ENCODE measurements at regions not wholly inside any gene's neighbourhood (a gene's known extent, or its start where the extent isn't known, plus 50 kb on each side); places are given as distances from the start of the nearest gene placed in this dataset.

DNA sequence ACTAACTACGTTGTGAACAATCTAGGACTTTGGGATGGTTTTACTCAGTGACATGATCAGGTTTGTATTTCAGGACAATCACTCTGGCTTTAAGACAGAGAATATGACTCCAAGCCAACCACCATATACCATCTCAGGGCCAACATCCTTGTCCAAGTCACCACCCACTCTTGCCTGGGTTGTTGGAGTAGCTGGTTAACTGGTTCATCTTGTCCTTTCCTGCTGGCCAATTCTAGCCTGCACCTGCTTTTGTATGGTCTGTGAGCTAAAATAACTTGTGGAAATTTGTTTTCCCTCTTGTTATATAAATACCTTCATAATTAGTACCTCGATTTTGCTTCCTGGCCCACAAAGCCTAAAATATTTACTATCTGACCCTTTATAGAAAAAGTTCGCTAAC, 306.8 kb upstream of the STT3B start:
- no peak overlapping the region for H3K9ac ChIP-seq (replicated peaks; ENCODE audit: extremely low read depth, insufficient read depth, low read length)
- H3K27me3 ChIP-seq (ENCODE audit: control insufficient read depth in 2 of 2, insufficient read depth in 2 of 2, low read length in 2 of 2), result no peaks in the 10 kb centered on the region
- no peak overlapping the region for H3K27ac ChIP-seq (ENCODE audit: insufficient read depth, low read depth, low read length)
- no TSS peak for BruUV-seq (replicated peaks)
- H3K4me3 ChIP-seq (replicated peaks in 1 of 3; ENCODE audit: insufficient read depth in 1 of 3, low read depth in 1 of 3, low read length in 3 of 3), result no peak overlapping the region
- dilution Hi-C loops (cut with MboI; ENCODE audit: extremely low pct_ligation_motif_present, low sequenced_read_pairs), result no loop called here
- H3K36me3 ChIP-seq (ENCODE audit: control insufficient read depth in 2 of 2, extremely low read depth in 1 of 2, insufficient read depth in 2 of 2, low read length in 2 of 2), result no peaks in the 10 kb centered on the region
- H4K20me1 ChIP-seq (replicated peaks; ENCODE audit: control insufficient read depth, extremely low read depth, insufficient read depth, low read length), result no peaks in the 10 kb centered on the region
- H3K9me3 ChIP-seq (replicated peaks; ENCODE audit: control insufficient read depth, insufficient read depth, low read length), result no peaks in the 10 kb centered on the region
- ChIA-PET POLR2A (no interaction called here), CTCF (no interaction called here)
- TF ChIP-seq, protein P1, sequence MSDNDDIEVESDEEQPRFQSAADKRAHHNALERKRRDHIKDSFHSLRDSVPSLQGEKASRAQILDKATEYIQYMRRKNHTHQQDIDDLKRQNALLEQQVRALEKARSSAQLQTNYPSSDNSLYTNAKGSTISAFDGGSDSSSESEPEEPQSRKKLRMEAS (IDR thresholded peaks at IDR 0.05; ENCODE audit: insufficient read depth, insufficient read length), result no peak
- TF ChIP-seq, protein P2, sequence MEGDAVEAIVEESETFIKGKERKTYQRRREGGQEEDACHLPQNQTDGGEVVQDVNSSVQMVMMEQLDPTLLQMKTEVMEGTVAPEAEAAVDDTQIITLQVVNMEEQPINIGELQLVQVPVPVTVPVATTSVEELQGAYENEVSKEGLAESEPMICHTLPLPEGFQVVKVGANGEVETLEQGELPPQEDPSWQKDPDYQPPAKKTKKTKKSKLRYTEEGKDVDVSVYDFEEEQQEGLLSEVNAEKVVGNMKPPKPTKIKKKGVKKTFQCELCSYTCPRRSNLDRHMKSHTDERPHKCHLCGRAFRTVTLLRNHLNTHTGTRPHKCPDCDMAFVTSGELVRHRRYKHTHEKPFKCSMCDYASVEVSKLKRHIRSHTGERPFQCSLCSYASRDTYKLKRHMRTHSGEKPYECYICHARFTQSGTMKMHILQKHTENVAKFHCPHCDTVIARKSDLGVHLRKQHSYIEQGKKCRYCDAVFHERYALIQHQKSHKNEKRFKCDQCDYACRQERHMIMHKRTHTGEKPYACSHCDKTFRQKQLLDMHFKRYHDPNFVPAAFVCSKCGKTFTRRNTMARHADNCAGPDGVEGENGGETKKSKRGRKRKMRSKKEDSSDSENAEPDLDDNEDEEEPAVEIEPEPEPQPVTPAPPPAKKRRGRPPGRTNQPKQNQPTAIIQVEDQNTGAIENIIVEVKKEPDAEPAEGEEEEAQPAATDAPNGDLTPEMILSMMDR (IDR thresholded peaks at IDR 0.05; ENCODE audit: extremely low read depth in 1 of 2, insufficient read depth in 1 of 2, low read depth in 1 of 2, low read length in 2 of 2), result no peak
- TF ChIP-seq FOS (IDR thresholded peaks at IDR 0.05; ENCODE audit: borderline replicate concordance, insufficient read depth, low read length) (no peak), MYC (IDR thresholded peaks at IDR 0.05; ENCODE audit: low read depth, low read length) (no peak), GATA2 (IDR thresholded peaks at IDR 0.05; ENCODE audit: insufficient read depth, insufficient read length, low read depth, low read length) (no peak), POLR2AphosphoS5 (IDR thresholded peaks at IDR 0.05; ENCODE audit: insufficient read depth, low read depth, low read length) (no peak), JUN (IDR thresholded peaks at IDR 0.05; ENCODE audit: borderline replicate concordance, insufficient read depth, insufficient read length, low read depth) (no peak), POLR2A (IDR thresholded peaks at IDR 0.05; ENCODE audit: low read depth, low read length) (no peak), EZH2 (IDR thresholded peaks at IDR 0.05; ENCODE audit: borderline replicate concordance, low read depth, low read length, severe bottlenecking) (no peak)
- FAIRE-seq (no peak), DNase-seq (ENCODE audit: low read depth, low spot score) (no peak)
- H3K9me1 ChIP-seq (replicated peaks; ENCODE audit: control insufficient read depth, extremely low read depth, insufficient read depth, low read length), result no peaks in the 10 kb centered on the region
- intact Hi-C loops (cut with micrococcal nuclease), result no loop called here
- H3K79me2 ChIP-seq (ENCODE audit: control insufficient read depth, insufficient read depth, low read length), result no peaks in the 10 kb centered on the region
- H2AFZ ChIP-seq (ENCODE audit: low read depth, low read length), result no peak overlapping the region
- no peaks in the 10 kb centered on the region for H3K4me1 ChIP-seq (ENCODE audit: control insufficient read depth, extremely low read depth, insufficient read depth, low read length)
- no peak overlapping the region for H3K4me2 ChIP-seq (ENCODE audit: insufficient read depth, low read length)

All from endothelial cell of umbilical vein (primary cell).